GM13977 (cell line): ENCODE measurements at regions not wholly inside any gene's neighbourhood (a gene's known extent, or its start where the extent isn't known, plus 50 kb on each side); places are given as distances from the start of the nearest gene placed in this dataset.
"Not testable (repeated sequence)": the region's sequence is repeated elsewhere in the genome, so short reads cannot be mapped to it uniquely, and the experiment has no call there.

Source experiments
- DNase-seq: peaks from one replicate; pipeline ENCODE4 v3.0.0; 2012; ENCODE audit warnings: low spot score
- CTCF ChIP-seq: IDR thresholded peaks from 2 replicates; pipeline ENCODE4 v1.5.1; 2012; ENCODE audit warnings: mild to moderate bottlenecking, control low read depth; ENCODE audit not compliant: insufficient read depth; ENCODE audit errors: extremely low read depth, missing control alignments
- in situ Hi-C: fragments of 300-500 bp; cut with MboI; formaldehyde crosslinking; loops from one replicate; pipeline ENCODE4 v1.12.0; 2022; ENCODE audit warnings: low sequenced_read_pairs, low pct_unique_long_range_greater_than_20kb, mixed read lengths, inconsistent platforms; ENCODE audit not compliant: unreplicated experiment

- peak; percentile 12 for DNase-seq
- no peak for TF ChIP-seq CTCF
- in situ Hi-C loops: no loop called here
Measured at GRCh38 chr19:14317157-14317556, 64.1 kb upstream of the ADGRE5 start.

GRCh38 chr19:14315433-14315832, 65.8 kb upstream of the ADGRE5 start:
- TF ChIP-seq CTCF: no peak
- DNase-seq: no peak
- in situ Hi-C loops: no loop called here

GRCh38 chr19:14310055-14310454, 71.2 kb upstream of the ADGRE5 start:
- in situ Hi-C loops: no loop called here
- no peak for TF ChIP-seq CTCF
- peak; percentile 48 for DNase-seq

- no peak for TF ChIP-seq CTCF
- DNase-seq: no peak
- in situ Hi-C loops: no loop called here
Measured at GRCh38 chr19:14305706-14306105, 75.5 kb upstream of the ADGRE5 start.

GRCh38 chr19:14301150-14301549, 80.1 kb upstream of the ADGRE5 start:
- no peak for DNase-seq
- TF ChIP-seq CTCF: no peak
- in situ Hi-C loops: no loop called here

GRCh38 chr19:14300303-14300702, 80.9 kb upstream of the ADGRE5 start:
- no peak for DNase-seq
- no peak for TF ChIP-seq CTCF
- in situ Hi-C loops: no loop called here

GRCh38 chr19:14299224-14299827, 81.9 kb upstream of the ADGRE5 start:
- in situ Hi-C loops, DNase-seq: not testable (repeated sequence)

GRCh38 chr19:14297883-14298576, 83.2 kb upstream of the ADGRE5 start:
- DNase-seq, in situ Hi-C loops: not testable (repeated sequence)

- in situ Hi-C loops: not testable (repeated sequence)
Measured at GRCh38 chr19:14294974-14295373, 86.3 kb upstream of the ADGRE5 start.

GRCh38 chr19:14293816-14294170, 87.5 kb upstream of the ADGRE5 start:
- DNase-seq, in situ Hi-C loops: not testable (repeated sequence)

More at GRCh38 chr19:14294974-14295373, 86.3 kb upstream of the ADGRE5 start:
- DNase-seq: not testable (repeated sequence)
